H1 (cell line): ENCODE measurements at regions not wholly inside any gene's neighbourhood (a gene's known extent, or its start where the extent isn't known, plus 50 kb on each side); places are given as distances from the start of the nearest gene placed in this dataset.
A peak's percentile ranks its signal among the peaks of the same experiment; 100 is the strongest.

ENCODE experiments used
- CTCF ChIA-PET: fragments of 300-600 bp; sonication (Branson Sonifier 250); formaldehyde crosslinking; loops from one replicate; lab custom pipeline; 2021; ENCODE audit not compliant: partially characterized antibody; lab: Charles Lee
- POLR2A ChIA-PET: fragments of 300-600 bp; sonication (Branson Sonifier 250); formaldehyde crosslinking; loops from one replicate; lab custom pipeline; 2021; ENCODE audit warnings: inconsistent platforms; ENCODE audit not compliant: partially characterized antibody; lab: Charles Lee
- DNase-seq, 2 experiments: peaks; one replicate each; pipeline versions ENCODE4 v3.0.0 to v3.0.0-alpha.2; 2010 to 2022; ENCODE audit warnings: low spot score in 2 of 2, low read depth in 1 of 2, mixed read lengths in 1 of 2
- FAIRE-seq: peaks from 2 replicates; lab custom pipeline; 2011; peaks lifted over from hg19 to GRCh38; lab: Jason Lieb, UNC
- H2AFZ ChIP-seq: 2 replicates; pipeline ENCODE4 v1.8.1; 2012; ENCODE audit warnings: low read length, inconsistent platforms
- H2AK5ac ChIP-seq: 2 replicates; pipeline ENCODE4 v1.6.1; 2013; ENCODE audit warnings: low read depth, low read length
- H2BK120ac ChIP-seq: replicated peaks from 2 replicates; pipeline ENCODE3; 2013; ENCODE audit warnings: low read depth, low read length, inconsistent platforms
- H2BK12ac ChIP-seq: 2 replicates; pipeline ENCODE4 v1.6.1; 2013; ENCODE audit warnings: low read depth, low read length
- H2BK15ac ChIP-seq: 2 replicates; pipeline ENCODE4 v1.6.1; 2013; ENCODE audit warnings: low read length
- H2BK20ac ChIP-seq: 2 replicates; pipeline ENCODE4 v1.6.1; 2013; ENCODE audit warnings: low read length
- H2BK5ac ChIP-seq: 2 replicates; pipeline ENCODE4 v1.6.1; 2013; ENCODE audit warnings: low read depth, low read length
- H3K14ac ChIP-seq: 2 replicates; pipeline ENCODE4 v1.6.1; 2013; ENCODE audit warnings: inconsistent platforms; ENCODE audit not compliant: insufficient read length
- H3K18ac ChIP-seq: 2 replicates; pipeline ENCODE4 v1.6.1; 2013; ENCODE audit warnings: low read length; ENCODE audit errors: extremely low read depth
- H3K23ac ChIP-seq: 2 replicates; pipeline ENCODE4 v1.6.1; 2013; ENCODE audit warnings: inconsistent platforms; ENCODE audit not compliant: insufficient read length
- H3K23me2 ChIP-seq: 2 replicates; pipeline ENCODE4 v1.6.1; 2013; ENCODE audit warnings: low read depth, low read length
- H3K27ac ChIP-seq: 2 replicates; pipeline ENCODE4 v1.6.1; 2011; ENCODE audit warnings: low read depth, low read length, inconsistent platforms
- H3K27me3 ChIP-seq, 4 experiments: replicated peaks in 1 of 4; 1 replicate in 1 of 4; 2 replicates in 3 of 4; pipeline versions ENCODE4 v1.6.1 to v1.8.1; 2011 to 2013; ENCODE audit warnings: low read length in 3 of 4, mild to moderate bottlenecking in 3 of 4, inconsistent platforms in 2 of 4, mixed read lengths in 2 of 4, moderate library complexity in 1 of 4; ENCODE audit not compliant: control insufficient read depth in 3 of 4, insufficient read depth in 3 of 4; ENCODE audit errors: extremely low read depth in 1 of 4
- H3K36me3 ChIP-seq, 4 experiments: 2 replicates each; pipeline versions ENCODE4 v1.6.1 to v1.8.1; 2011 to 2013; ENCODE audit warnings: mild to moderate bottlenecking in 4 of 4, low read length in 3 of 4, moderate library complexity in 2 of 4, control low read depth in 1 of 4, inconsistent platforms in 1 of 4; ENCODE audit not compliant: insufficient read depth in 4 of 4, control insufficient read depth in 2 of 4
- H3K4ac ChIP-seq: replicated peaks from 2 replicates; pipeline ENCODE3; 2013; ENCODE audit warnings: low read length, low read depth, mixed read lengths, inconsistent platforms; ENCODE audit not compliant: insufficient read length
- H3K4me1 ChIP-seq, 4 experiments: replicated peaks in 1 of 4; 1 replicate in 1 of 4; 2 replicates in 3 of 4; pipeline versions ENCODE4 v1.6.1 to v1.8.1; 2011 to 2013; ENCODE audit warnings: low read length in 3 of 4, inconsistent platforms in 2 of 4, mixed read lengths in 1 of 4; ENCODE audit not compliant: insufficient read depth in 4 of 4, control insufficient read depth in 3 of 4
- H3K4me2 ChIP-seq, 2 experiments: 2 replicates each; pipeline versions ENCODE4 v1.6.1 to v1.8.1; 2011 to 2013; ENCODE audit warnings: low read depth in 2 of 2, low read length in 2 of 2, control low read depth in 1 of 2, inconsistent platforms in 1 of 2, mild to moderate bottlenecking in 1 of 2; ENCODE audit not compliant: insufficient read depth in 1 of 2
- H3K4me3 ChIP-seq, 4 experiments: fragments of 200-600, 300-600 bp in 1 of 4; sonication (generic), shearing (Covaris generic), sonication (Bioruptor Twin) in 1 of 4; 2 replicates each; pipeline versions ENCODE4 v1.5.1 to v1.8.1; 2011 to 2016; ENCODE audit warnings: low read length in 4 of 4, low read depth in 3 of 4, control low read depth in 2 of 4, inconsistent platforms in 2 of 4, mild to moderate bottlenecking in 2 of 4, mixed read lengths in 1 of 4, moderate library complexity in 1 of 4; ENCODE audit not compliant: insufficient read depth in 2 of 4; ENCODE audit errors: extremely low read depth in 1 of 4
- H3K56ac ChIP-seq: replicated peaks from 2 replicates; pipeline ENCODE3; 2013; ENCODE audit warnings: low read depth, mild to moderate bottlenecking, mixed read lengths, low read length, inconsistent platforms; ENCODE audit not compliant: insufficient read length
- H3K79me1 ChIP-seq: 2 replicates; pipeline ENCODE4 v1.6.1; 2013; ENCODE audit warnings: low read depth, low read length, control low read depth
- H3K79me2 ChIP-seq, 2 experiments: 2 replicates each; pipeline versions ENCODE4 v1.6.1 to v1.8.1; 2012 to 2013; ENCODE audit warnings: low read length in 2 of 2, mild to moderate bottlenecking in 2 of 2, inconsistent platforms in 1 of 2; ENCODE audit not compliant: insufficient read depth in 2 of 2, control insufficient read depth in 1 of 2
- H3K9ac ChIP-seq, 4 experiments: replicated peaks in 1 of 4; 1 replicate in 1 of 4; 2 replicates in 3 of 4; pipeline versions ENCODE4 v1.6.1 to v1.8.1; 2011 to 2013; ENCODE audit warnings: low read depth in 3 of 4, low read length in 3 of 4, control low read depth in 2 of 4, mild to moderate bottlenecking in 2 of 4, moderate library complexity in 2 of 4, inconsistent platforms in 1 of 4; ENCODE audit errors: extremely low read depth in 1 of 4
- H3K9me3 ChIP-seq, 2 experiments: 2 replicates each; pipeline versions ENCODE4 v1.6.1 to v1.8.1; 2012 to 2013; ENCODE audit warnings: mild to moderate bottlenecking in 2 of 2, moderate library complexity in 2 of 2, control low read depth in 1 of 2, inconsistent platforms in 1 of 2, low read depth in 1 of 2, low read length in 1 of 2, mixed read lengths in 1 of 2; ENCODE audit not compliant: insufficient read depth in 2 of 2
- H4K20me1 ChIP-seq, 2 experiments: replicated peaks in 1 of 2; 2 replicates each; pipeline versions ENCODE3 to v1.8.1; 2011 to 2013; ENCODE audit warnings: inconsistent platforms in 2 of 2, low read length in 2 of 2, mild to moderate bottlenecking in 1 of 2; ENCODE audit not compliant: insufficient read depth in 2 of 2, control insufficient read depth in 1 of 2
- H4K5ac ChIP-seq: 2 replicates; pipeline ENCODE4 v1.6.1; 2013; ENCODE audit warnings: low read length, low read depth, mixed read lengths, inconsistent platforms; ENCODE audit not compliant: insufficient read length
- H4K8ac ChIP-seq: 2 replicates; pipeline ENCODE4 v1.8.0; 2013; ENCODE audit warnings: mild to moderate bottlenecking, moderate library complexity, low read length, inconsistent platforms; ENCODE audit not compliant: insufficient read depth; ENCODE audit errors: extremely low read depth
- H4K91ac ChIP-seq: replicated peaks from 2 replicates; pipeline ENCODE3; 2013; ENCODE audit warnings: low read length, mixed read lengths, inconsistent platforms; ENCODE audit not compliant: insufficient read length
- CEBPB ChIP-seq: IDR thresholded peaks from 2 replicates; pipeline ENCODE4 v1.6.1; 2012; ENCODE audit warnings: low read depth, low read length
- SIRT6 ChIP-seq: IDR thresholded peaks from one replicate; pipeline ENCODE4 v1.7.1; 2012; ENCODE audit warnings: low read length, inconsistent platforms
- WGBS, 2 experiments: shearing (Covaris generic) in 1 of 2; methylation state at CpG; one replicate each; pipeline versions ENCODE4 v1.1.6 to v1.1.7; 2013 to 2015; ENCODE audit warnings: low lambda C conversion rate in 2 of 2, mixed read lengths in 2 of 2, inconsistent platforms in 1 of 2, low coverage in 1 of 2, missing lambda C conversion rate in 1 of 2; ENCODE audit not compliant: insufficient replicate concordance in 2 of 2, insufficient coverage in 1 of 2, insufficient read length in 1 of 2; ENCODE audit errors: extremely low coverage in 1 of 2, missing lambda C conversion rate in 1 of 2; 5-methylcytosine and 5-hydroxymethylcytosine counted together

GRCh38 chr17:68792042-68792685, 163.0 kb downstream of the ABCA8 start:
- Histone ChIP-seq H2AK5ac (no peak overlapping the region), H3K4me1 (peaks cover 0 to 4% (median 2%) of the 10 kb centered on the region in 4 experiments; a peak in 3 of 7 replicates), H3K79me1 (no peaks in the 10 kb centered on the region), H4K20me1 (no peaks in the 10 kb centered on the region), H3K4ac (no peak overlapping the region), H4K91ac (no peak overlapping the region), H2BK15ac (no peak overlapping the region), H2BK20ac (no peak overlapping the region), H3K56ac (no peak overlapping the region), H3K23me2 (no peaks in the 10 kb centered on the region), H4K8ac (no peak overlapping the region), H3K36me3 (no peaks in the 10 kb centered on the region; a peak in 1 of 8 replicates), H2AFZ (no peak overlapping the region), H4K5ac (no peak overlapping the region), H3K9ac (no peak overlapping the region), H3K4me3 (no peak overlapping the region), H3K23ac (no peak overlapping the region), H3K27me3 (no peaks in the 10 kb centered on the region), H2BK12ac (no peak overlapping the region), H3K79me2 (no peaks in the 10 kb centered on the region), H3K14ac (no peak overlapping the region), H3K9me3 (no peaks in the 10 kb centered on the region), H2BK5ac (no peak overlapping the region), H3K27ac (no peak overlapping the region), H3K18ac (no peak overlapping the region), H2BK120ac (no peak overlapping the region), H3K4me2 (no peak overlapping the region)
- DNase-seq (no peak), FAIRE-seq (no peak)
- ChIA-PET CTCF (interaction anchor here (1.0 to 1.7 kb wide), 3 partner anchors 15 to 454 kb away, joined by 3 to 5 read pairs (median 3); no protein-coding TSS in a partner anchor), POLR2A (no interaction called here)
- WGBS, 2 experiments: 87% methylated on average over 3 of the region's 3 CpGs; no CpG with 5 or more reads in 1 of the 2 experiments
- TF ChIP-seq CEBPB: peak; percentile 89
- no peak for TF ChIP-seq SIRT6
